NT2/D1 (cell line): ENCODE measurements at regions not wholly inside any gene's neighbourhood (a gene's known extent, or its start where the extent isn't known, plus 50 kb on each side); places are given as distances from the start of the nearest gene placed in this dataset.

Source experiments
- SUZ12 ChIP-seq: IDR thresholded peaks from 2 replicates; pipeline ENCODE4 v1.6.1; 2011; ENCODE audit not compliant: insufficient read length, insufficient read depth; ENCODE audit errors: extremely low read depth
- YY1 ChIP-seq: IDR thresholded peaks from 2 replicates; pipeline ENCODE4 v1.6.1; 2011; ENCODE audit not compliant: insufficient read length, insufficient read depth

DNA sequence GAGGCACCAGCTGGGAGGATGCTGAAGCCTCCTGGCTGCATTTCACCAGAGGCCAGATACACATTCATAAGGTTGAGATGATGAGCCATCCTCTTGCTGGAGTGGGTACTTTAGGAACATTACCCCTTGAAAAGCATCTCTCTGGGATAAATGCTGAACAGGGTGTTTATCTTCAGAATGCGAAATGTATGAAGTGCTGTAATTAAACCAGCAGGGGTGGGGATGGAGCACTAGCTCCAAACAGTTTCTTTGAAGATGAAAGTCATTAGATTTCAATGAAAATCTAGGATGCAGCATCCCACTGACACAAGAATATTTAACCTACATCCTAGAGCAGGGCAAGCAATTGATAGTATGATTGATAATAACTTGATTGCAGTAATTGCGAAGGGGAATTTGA, 158.1 kb downstream of the CYLD start:
- no peak for TF ChIP-seq YY1
- no peak for TF ChIP-seq SUZ12
